ENCODE measurements at regions not wholly inside any gene's neighbourhood (a gene's known extent, or its start where the extent isn't known, plus 50 kb on each side); places are given as distances from the start of the nearest gene placed in this dataset.
A peak's percentile ranks its signal among the peaks of the same experiment; 100 is the strongest.

DNA sequence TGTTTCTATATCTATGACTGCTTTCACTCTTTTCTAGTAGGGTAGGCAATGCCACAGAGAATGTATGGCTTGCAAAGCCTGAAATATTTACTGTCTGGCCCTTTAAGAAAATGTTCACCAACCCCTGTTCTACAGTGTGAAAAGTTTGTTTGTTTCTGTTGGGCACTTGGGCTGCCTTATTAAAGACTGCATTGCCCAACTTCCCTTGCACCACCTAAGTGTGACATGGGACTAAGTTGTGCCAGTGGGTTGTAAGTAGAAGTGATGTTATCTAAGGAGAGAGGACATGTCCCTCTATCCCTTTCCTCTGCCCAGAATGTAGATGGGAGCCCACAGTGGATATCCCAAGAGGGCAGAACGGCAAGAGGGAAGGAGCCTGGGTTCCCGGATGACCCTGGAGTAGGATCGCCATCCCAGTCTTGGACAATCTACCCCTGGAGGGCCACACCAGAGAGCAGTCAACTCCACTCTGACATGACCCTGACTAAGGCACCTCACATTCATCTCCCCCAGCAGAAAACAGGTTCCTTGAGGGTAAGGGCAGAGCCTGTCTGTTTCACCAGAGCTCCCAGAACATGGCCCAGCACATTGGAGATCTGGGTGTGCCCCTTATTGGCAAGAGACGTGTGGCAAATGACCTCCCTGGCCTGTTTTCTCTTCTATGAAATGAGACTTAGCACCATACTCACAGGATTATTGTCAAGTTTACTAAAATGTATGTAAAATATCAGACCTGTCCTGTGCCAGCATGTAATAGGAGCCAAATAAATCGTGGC is 138.8 kb downstream of the SMAD6 start:
- no peak overlapping the region for H3K18ac ChIP-seq (ENCODE audit: low read length)
- no peak overlapping the region for H3K27ac ChIP-seq (replicated peaks; ENCODE audit: low read length)

DNA sequence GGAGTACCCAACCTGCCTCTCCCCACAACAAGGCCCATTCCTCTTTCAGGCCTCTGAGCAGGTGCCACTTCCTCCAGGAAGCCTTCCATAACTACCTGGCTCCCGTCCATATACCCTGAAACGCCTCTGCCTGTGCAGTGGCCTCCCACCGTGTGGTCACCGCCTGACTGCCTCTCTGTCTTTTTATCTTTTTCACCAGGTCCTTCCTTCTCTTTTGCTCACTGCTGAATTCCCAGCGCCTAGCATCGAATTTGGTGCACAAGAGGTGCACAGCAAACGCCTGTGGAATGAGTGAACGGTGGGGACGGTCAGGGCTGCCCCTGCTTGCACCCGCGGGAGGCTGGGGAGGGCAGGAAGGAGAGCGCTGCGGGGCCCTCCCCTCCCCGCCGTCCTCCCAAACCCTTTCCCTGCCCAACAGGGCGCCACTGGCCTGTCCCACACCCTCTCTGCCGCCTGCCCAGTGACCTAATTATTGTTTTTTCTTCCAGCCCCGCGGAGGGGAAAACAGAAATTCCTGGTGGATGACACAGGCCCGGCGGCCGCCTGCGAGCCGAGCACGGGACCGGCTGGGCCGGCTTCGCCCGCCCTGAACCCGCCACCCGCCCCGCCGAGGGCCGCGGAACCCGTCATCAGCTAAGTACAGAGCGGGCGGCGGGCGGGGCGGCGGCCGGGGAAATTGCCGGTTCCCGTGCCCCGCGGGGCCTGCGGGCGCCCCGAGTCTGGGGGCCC is 140.1 kb downstream of the SMAD6 start:
- no peak overlapping the region for H3K27ac ChIP-seq (replicated peaks; ENCODE audit: low read length)
- no CpG with 5 or more reads among the region's 50 CpGs for WGBS, 2 donors (ENCODE audit: extremely low coverage in 2 of 2, insufficient read length in 2 of 2, insufficient replicate concordance in 1 of 2)

More for the DNA sequence above, 138.8 kb downstream of the SMAD6 start:
- Histone ChIP-seq H2AK5ac (ENCODE audit: low read depth, low read length) (no peak overlapping the region), H3K9me3 (replicated peaks in 1 of 2; ENCODE audit: control insufficient read depth in 2 of 2, insufficient read depth in 1 of 2, low read depth in 1 of 2, low read length in 2 of 2) (no peaks in the 10 kb centered on the region), H3K9ac (ENCODE audit: low read depth, low read length, poor library complexity) (no peak overlapping the region), H2AFZ (ENCODE audit: low read length) (no peak overlapping the region), H2BK15ac (ENCODE audit: low read length) (no peak overlapping the region), H4K91ac (ENCODE audit: low read depth, low read length, poor library complexity) (no peak overlapping the region), H3K23ac (ENCODE audit: low read depth, low read length, poor library complexity) (no peak overlapping the region), H4K8ac (ENCODE audit: low read depth, low read length) (no peak overlapping the region), H3K79me1 (ENCODE audit: low read depth, low read length) (no peaks in the 10 kb centered on the region), H3K4me3 (ENCODE audit: low read length in 2 of 2) (no peak overlapping the region), H3K4me2 (ENCODE audit: insufficient read depth, low read length, poor library complexity, severe bottlenecking) (no peak overlapping the region), H2BK120ac (ENCODE audit: low read depth, low read length) (no peak overlapping the region), H2BK5ac (ENCODE audit: low read length) (no peak overlapping the region), H3K14ac (ENCODE audit: low read length) (no peak overlapping the region), H3K27me3 (ENCODE audit: control insufficient read depth in 3 of 3, insufficient read depth in 3 of 3, low read depth in 1 of 3, low read length in 3 of 3) (peaks cover 0 to 53% (median 28%) of the 10 kb centered on the region in 3 experiments), H2BK12ac (ENCODE audit: low read length) (no peak overlapping the region), H3K36me3 (replicated peaks in 1 of 2; ENCODE audit: control insufficient read depth in 2 of 2, insufficient read depth in 2 of 2, low read length in 2 of 2) (no peaks in the 10 kb centered on the region), H3K4me1 (ENCODE audit: control insufficient read depth in 2 of 2, insufficient read depth in 1 of 2, low read depth in 1 of 2, low read length in 2 of 2) (peaks cover 3 to 8% of the 10 kb centered on the region in 2 donors), H3K4ac (ENCODE audit: low read length) (no peak overlapping the region)
- DNase-seq (ENCODE audit: low spot score), result no peak
- WGBS, 2 donors (ENCODE audit: extremely low coverage in 2 of 2, insufficient read length in 2 of 2, insufficient replicate concordance in 1 of 2), result no CpG with 5 or more reads among the region's 5 CpGs

DNA sequence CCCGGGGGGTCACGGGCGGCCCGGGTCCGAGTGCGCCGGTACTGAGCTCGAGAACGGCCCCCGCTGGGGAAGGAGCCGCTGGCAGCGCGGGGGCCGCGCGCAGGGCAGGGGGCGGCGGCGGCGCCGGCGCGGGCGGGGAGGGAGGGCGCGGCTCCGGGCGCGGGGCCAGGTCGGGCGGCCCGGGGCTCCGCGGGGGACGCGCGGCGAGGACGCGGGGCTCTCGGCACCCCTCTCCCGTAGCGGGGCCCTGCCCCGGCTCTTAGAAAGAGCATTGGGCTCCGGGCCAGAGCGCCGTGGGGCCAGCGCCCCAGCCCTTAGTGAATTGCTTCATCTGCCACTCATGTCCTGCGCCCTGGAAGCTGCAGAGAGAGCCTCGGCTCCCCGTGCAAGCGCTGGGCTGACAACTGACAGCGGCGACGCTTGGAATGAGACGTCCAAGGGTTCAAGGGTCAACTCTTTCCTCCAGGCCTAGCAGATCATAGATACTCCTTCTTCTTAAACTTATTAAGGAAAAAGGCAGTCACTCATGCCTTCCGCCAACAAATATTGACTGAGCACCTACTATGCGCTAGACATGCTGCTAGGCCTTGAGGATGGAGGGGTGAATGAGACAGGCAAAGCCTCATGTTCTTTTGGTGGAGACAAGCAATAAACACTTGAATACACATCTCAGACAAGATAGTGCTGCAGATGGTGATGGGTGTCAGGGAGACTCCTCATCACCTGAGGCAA is 140.8 kb downstream of the SMAD6 start:
- Histone ChIP-seq H3K27me3 (ENCODE audit: control insufficient read depth in 3 of 3, insufficient read depth in 3 of 3, low read depth in 1 of 3, low read length in 3 of 3) (peaks cover 0 to 42% (median 28%) of the 10 kb centered on the region in 3 experiments), H3K9ac (ENCODE audit: low read depth, low read length, poor library complexity) (peak overlapping the region; percentile 56), H3K18ac (ENCODE audit: low read length) (peak overlapping the region; percentile 55), H4K91ac (ENCODE audit: low read depth, low read length, poor library complexity) (no peak overlapping the region), H3K4me3 (ENCODE audit: low read length in 2 of 2) (peak overlapping the region; percentile 41 to 63), H3K79me1 (ENCODE audit: low read depth, low read length) (no peaks in the 10 kb centered on the region), H2BK120ac (ENCODE audit: low read depth, low read length) (no peak overlapping the region), H3K36me3 (replicated peaks in 1 of 2; ENCODE audit: control insufficient read depth in 2 of 2, insufficient read depth in 2 of 2, low read length in 2 of 2) (no peaks in the 10 kb centered on the region), H2BK5ac (ENCODE audit: low read length) (no peak overlapping the region), H3K9me3 (replicated peaks in 1 of 2; ENCODE audit: control insufficient read depth in 2 of 2, insufficient read depth in 1 of 2, low read depth in 1 of 2, low read length in 2 of 2) (no peaks in the 10 kb centered on the region), H4K8ac (ENCODE audit: low read depth, low read length) (no peak overlapping the region), H3K14ac (ENCODE audit: low read length) (no peak overlapping the region), H2BK12ac (ENCODE audit: low read length) (no peak overlapping the region), H3K23ac (ENCODE audit: low read depth, low read length, poor library complexity) (no peak overlapping the region), H3K4me1 (ENCODE audit: control insufficient read depth in 2 of 2, insufficient read depth in 1 of 2, low read depth in 1 of 2, low read length in 2 of 2) (peaks cover 3 to 8% of the 10 kb centered on the region in 2 donors), H3K27ac (replicated peaks; ENCODE audit: low read length) (no peak overlapping the region), H3K4ac (ENCODE audit: low read length) (no peak overlapping the region), H2AK5ac (ENCODE audit: low read depth, low read length) (no peak overlapping the region), H2BK15ac (ENCODE audit: low read length) (no peak overlapping the region), H3K4me2 (ENCODE audit: insufficient read depth, low read length, poor library complexity, severe bottlenecking) (peak overlapping the region; percentile 81), H2AFZ (ENCODE audit: low read length) (peak overlapping the region; percentile 86)
- no peak for DNase-seq (ENCODE audit: low spot score)
- WGBS, 2 donors (ENCODE audit: extremely low coverage in 2 of 2, insufficient read length in 2 of 2, insufficient replicate concordance in 1 of 2), result no CpG with 5 or more reads among the region's 58 CpGs

More for the DNA sequence above, 140.1 kb downstream of the SMAD6 start:
- Histone ChIP-seq H3K4me1 (ENCODE audit: control insufficient read depth in 2 of 2, insufficient read depth in 1 of 2, low read depth in 1 of 2, low read length in 2 of 2) (peaks cover 3 to 8% of the 10 kb centered on the region in 2 donors), H3K27me3 (ENCODE audit: control insufficient read depth in 3 of 3, insufficient read depth in 3 of 3, low read depth in 1 of 3, low read length in 3 of 3) (peaks cover 0 to 49% (median 28%) of the 10 kb centered on the region in 3 experiments), H3K23ac (ENCODE audit: low read depth, low read length, poor library complexity) (peak overlapping the region; percentile 82), H2AK5ac (ENCODE audit: low read depth, low read length) (peak overlapping the region; percentile 52), H2BK15ac (ENCODE audit: low read length) (peak overlapping the region; percentile 87), H3K18ac (ENCODE audit: low read length) (peak overlapping the region; percentile 79), H3K79me1 (ENCODE audit: low read depth, low read length) (no peaks in the 10 kb centered on the region), H2BK120ac (ENCODE audit: low read depth, low read length) (peak overlapping the region; percentile 16), H2AFZ (ENCODE audit: low read length) (peak overlapping the region; percentile 86), H3K9me3 (replicated peaks in 1 of 2; ENCODE audit: control insufficient read depth in 2 of 2, insufficient read depth in 1 of 2, low read depth in 1 of 2, low read length in 2 of 2) (no peaks in the 10 kb centered on the region), H3K4ac (ENCODE audit: low read length) (no peak overlapping the region), H3K4me2 (ENCODE audit: insufficient read depth, low read length, poor library complexity, severe bottlenecking) (peak overlapping the region; percentile 81), H2BK12ac (ENCODE audit: low read length) (peak overlapping the region; percentile 77), H3K9ac (ENCODE audit: low read depth, low read length, poor library complexity) (peak overlapping the region; percentile 63), H2BK5ac (ENCODE audit: low read length) (peak overlapping the region; percentile 69), H4K8ac (ENCODE audit: low read depth, low read length) (no peak overlapping the region), H4K91ac (ENCODE audit: low read depth, low read length, poor library complexity) (peak overlapping the region; percentile 56), H3K14ac (ENCODE audit: low read length) (no peak overlapping the region), H3K4me3 (ENCODE audit: low read length in 2 of 2) (peak overlapping the region; percentile 41 to 64), H3K36me3 (replicated peaks in 1 of 2; ENCODE audit: control insufficient read depth in 2 of 2, insufficient read depth in 2 of 2, low read length in 2 of 2) (no peaks in the 10 kb centered on the region)
- peak; percentile 46 for DNase-seq (ENCODE audit: low spot score)
